AG04450 (cell line): ENCODE measurements at regions not wholly inside any gene's neighbourhood (a gene's known extent, or its start where the extent isn't known, plus 50 kb on each side); places are given as distances from the start of the nearest gene placed in this dataset.

Experiments
- CTCF ChIA-PET: fragments of 300-600, 350-600 bp; formaldehyde crosslinking; extraction: SDS; loops from one replicate; lab custom pipeline; 2022; ENCODE audit warnings: antibody characterized with exemption, inconsistent platforms; lab: Charles Lee
- POLR2A ChIA-PET: fragments of 350-600 bp; formaldehyde crosslinking; extraction: SDS; loops from one replicate; lab custom pipeline; 2021; ENCODE audit warnings: antibody characterized with exemption, inconsistent platforms; lab: Yijun Ruan, JAX
- DNase-seq: peaks from one replicate; pipeline ENCODE4 v3.0.0-alpha.2; 2011; ENCODE audit warnings: low read depth, low spot score
- H3K27ac ChIP-seq: one replicate; pipeline ENCODE4 v1.5.1; 2012; ENCODE audit warnings: low read depth, low read length, control low read depth
- H3K27me3 ChIP-seq: one replicate; pipeline ENCODE4 v1.6.0; 2012; ENCODE audit warnings: low read length; ENCODE audit not compliant: control insufficient read depth, insufficient read depth
- H3K4me3 ChIP-seq: 2 replicates; pipeline ENCODE4 v1.5.1; 2011; ENCODE audit warnings: mild to moderate bottlenecking, low read depth, low read length, control low read depth
- H3K9me3 ChIP-seq: 2 replicates; pipeline ENCODE4 v1.5.1; 2012; ENCODE audit warnings: low read length; ENCODE audit not compliant: control insufficient read depth, insufficient read depth
- TF ChIP-seq, protein P1 (sequence below): IDR thresholded peaks from 2 replicates; pipeline ENCODE4 v1.5.1; 2011; ENCODE audit warnings: low read depth, low read length, control low read depth, inconsistent platforms

DNA sequence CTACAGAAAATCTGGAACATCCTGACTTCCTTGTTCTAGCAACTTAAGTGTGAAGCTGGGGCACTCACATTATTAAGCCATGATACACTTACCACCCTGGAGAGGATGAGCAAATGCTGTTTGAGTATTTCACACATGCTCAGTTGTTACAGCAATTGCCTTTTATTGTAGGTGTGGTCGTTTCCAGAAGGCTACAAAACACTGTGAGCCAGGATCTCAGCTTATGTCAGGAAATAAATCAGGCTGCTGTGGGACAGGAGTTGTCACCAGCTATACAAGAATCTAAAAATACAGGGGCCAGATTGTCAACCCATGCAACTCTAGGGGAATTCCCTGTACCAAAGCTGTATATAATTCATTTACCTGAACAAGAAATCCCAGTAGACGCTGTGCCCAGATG is 273.3 kb upstream of the SP4 start:
- CTCF ChIA-PET: no interaction called here

DNA sequence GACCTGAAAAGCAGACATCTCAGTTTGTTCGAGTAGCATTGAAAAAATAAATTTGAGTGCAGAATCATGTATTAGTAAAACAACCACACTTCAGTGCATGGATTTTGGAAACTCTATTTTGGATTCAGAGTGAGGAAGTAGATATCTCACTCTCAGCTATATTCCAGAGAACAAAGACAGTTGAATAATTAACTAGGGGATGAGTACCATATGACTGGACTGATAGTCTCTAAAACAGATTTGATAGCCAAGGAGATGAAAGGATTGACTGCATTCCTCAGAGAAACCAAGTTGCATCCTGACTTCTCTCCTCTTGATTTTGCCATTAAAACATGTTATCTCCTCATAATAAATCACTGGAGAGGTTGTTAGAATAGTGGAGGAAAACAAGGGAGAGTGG is 268.4 kb upstream of the SP4 start:
- H3K4me3 ChIP-seq: no peak overlapping the region
- ChIA-PET POLR2A (no interaction called here), CTCF (no interaction called here)
- no peak overlapping the region for H3K27ac ChIP-seq
- peaks cover 7% of the 10 kb centered on the region for H3K9me3 ChIP-seq
- no peaks in the 10 kb centered on the region for H3K27me3 ChIP-seq
- DNase-seq: no peak
- TF ChIP-seq, protein P1, sequence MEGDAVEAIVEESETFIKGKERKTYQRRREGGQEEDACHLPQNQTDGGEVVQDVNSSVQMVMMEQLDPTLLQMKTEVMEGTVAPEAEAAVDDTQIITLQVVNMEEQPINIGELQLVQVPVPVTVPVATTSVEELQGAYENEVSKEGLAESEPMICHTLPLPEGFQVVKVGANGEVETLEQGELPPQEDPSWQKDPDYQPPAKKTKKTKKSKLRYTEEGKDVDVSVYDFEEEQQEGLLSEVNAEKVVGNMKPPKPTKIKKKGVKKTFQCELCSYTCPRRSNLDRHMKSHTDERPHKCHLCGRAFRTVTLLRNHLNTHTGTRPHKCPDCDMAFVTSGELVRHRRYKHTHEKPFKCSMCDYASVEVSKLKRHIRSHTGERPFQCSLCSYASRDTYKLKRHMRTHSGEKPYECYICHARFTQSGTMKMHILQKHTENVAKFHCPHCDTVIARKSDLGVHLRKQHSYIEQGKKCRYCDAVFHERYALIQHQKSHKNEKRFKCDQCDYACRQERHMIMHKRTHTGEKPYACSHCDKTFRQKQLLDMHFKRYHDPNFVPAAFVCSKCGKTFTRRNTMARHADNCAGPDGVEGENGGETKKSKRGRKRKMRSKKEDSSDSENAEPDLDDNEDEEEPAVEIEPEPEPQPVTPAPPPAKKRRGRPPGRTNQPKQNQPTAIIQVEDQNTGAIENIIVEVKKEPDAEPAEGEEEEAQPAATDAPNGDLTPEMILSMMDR: no peak

More for the DNA sequence above, 273.3 kb upstream of the SP4 start:
- Histone ChIP-seq H3K9me3 (peaks cover 8% of the 10 kb centered on the region), H3K4me3 (no peak overlapping the region), H3K27ac (no peak overlapping the region), H3K27me3 (no peaks in the 10 kb centered on the region)
- POLR2A ChIA-PET: no interaction called here
- DNase-seq: no peak
- TF ChIP-seq, protein P1: no peak

DNA sequence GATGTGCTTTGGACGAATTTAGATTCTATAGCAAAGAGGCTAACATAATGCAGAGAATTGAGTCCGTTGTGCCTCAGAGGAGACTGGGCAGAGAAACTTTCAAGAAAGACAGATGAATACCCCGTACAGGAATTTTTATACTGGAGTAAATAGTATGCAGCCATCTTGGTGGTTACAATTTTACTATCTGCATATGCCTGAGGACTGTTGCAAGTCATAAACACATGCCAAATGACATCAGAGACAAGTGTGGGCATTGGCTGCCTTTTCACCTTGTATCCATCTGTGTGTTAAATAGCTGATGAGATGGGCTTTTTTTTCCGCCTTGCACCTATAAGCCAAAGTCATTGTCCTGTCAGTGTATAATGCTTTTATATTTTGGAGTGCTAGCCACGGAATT is 267.5 kb upstream of the SP4 start:
- Histone ChIP-seq H3K27me3 (no peaks in the 10 kb centered on the region), H3K9me3 (peaks cover 7% of the 10 kb centered on the region), H3K27ac (no peak overlapping the region), H3K4me3 (no peak overlapping the region)
- CTCF ChIA-PET: no interaction called here
- POLR2A ChIA-PET: no interaction called here
- DNase-seq: no peak
- TF ChIP-seq, protein P1: no peak

DNA sequence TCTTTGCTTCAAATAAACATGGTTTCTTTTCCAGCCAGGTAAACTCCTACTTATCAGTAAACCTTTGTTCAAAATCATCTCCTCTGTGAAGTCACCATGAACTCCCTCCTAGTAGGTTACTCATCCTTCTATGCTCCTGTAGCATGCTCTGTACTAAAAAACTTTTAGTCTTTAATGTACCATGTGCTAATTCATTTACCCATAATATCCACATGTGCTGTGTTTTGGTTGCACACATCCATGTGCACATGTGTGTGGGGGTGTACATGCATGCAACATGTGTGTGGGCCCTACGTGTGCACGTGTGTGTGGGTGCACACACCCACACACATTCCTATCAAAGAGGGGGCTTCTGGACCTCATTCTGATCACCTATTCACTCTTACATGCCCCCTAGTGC is 259.9 kb upstream of the SP4 start:
- no peak for DNase-seq
- no peaks in the 10 kb centered on the region for H3K27me3 ChIP-seq
- ChIA-PET POLR2A (no interaction called here), CTCF (no interaction called here)
- H3K9me3 ChIP-seq: peaks cover 8% of the 10 kb centered on the region
- H3K27ac ChIP-seq: no peak overlapping the region
- H3K4me3 ChIP-seq: no peak overlapping the region
- TF ChIP-seq, protein P1: no peak

DNA sequence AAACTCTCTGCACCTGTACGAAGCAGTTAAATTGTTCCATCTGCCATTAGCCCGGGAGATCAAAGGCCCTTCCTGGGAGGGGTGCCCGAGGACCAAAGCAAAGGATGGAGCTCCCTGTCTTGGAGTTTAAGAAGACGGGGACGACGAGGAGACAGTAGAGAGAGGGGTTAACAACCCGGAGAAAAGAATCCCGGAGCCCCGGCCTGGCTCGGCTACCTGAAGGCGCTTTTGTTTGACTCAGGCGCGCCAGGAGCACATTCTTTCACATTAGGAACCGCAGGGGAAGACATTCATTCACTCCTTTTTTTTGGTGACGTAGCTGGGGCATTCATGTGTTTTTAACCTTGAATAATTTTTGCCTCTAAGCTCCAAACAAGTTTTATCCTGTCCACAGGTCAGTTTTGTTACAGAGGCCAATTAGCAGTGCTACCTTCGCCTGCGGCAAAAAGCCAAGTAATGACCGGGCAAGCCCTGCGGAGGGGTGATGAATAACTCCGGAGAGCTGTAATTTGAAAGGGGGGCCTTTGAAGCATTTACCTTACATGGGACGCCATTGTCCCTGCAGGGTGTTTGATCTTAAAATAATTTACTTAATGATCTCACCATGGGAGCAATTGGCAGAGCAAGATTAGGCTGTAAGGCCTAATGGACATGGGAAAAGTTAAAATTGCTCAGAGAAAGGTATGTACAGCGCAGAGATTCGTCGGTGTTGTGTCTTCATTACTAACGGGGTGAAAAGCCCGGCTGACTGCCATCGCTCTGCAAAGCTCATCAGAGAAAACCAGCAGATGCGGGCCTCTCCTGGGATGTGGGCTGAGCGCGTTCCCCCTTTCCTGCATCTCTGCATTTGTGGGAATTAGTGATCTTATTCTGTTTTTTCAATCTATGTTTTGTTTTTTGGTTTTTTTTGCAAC is 258.0 kb upstream of the SP4 start:
- H3K27me3 ChIP-seq: no peaks in the 10 kb centered on the region
- POLR2A ChIA-PET: no interaction called here
- DNase-seq: no peak
- CTCF ChIA-PET: no interaction called here
- no peak overlapping the region for H3K4me3 ChIP-seq
- TF ChIP-seq, protein P1: no peak
- peaks cover 18% of the 10 kb centered on the region for H3K9me3 ChIP-seq
- H3K27ac ChIP-seq: no peak overlapping the region
